CD1c-positive myeloid dendritic cell (primary cell): ENCODE measurements at regions not wholly inside any gene's neighbourhood (a gene's known extent, or its start where the extent isn't known, plus 50 kb on each side); places are given as distances from the start of the nearest gene placed in this dataset.

Experiments used
- DNase-seq: peaks from one replicate; pipeline ENCODE4 v3.0.0-alpha.2; 2016; ENCODE audit errors: extremely low spot score

DNA sequence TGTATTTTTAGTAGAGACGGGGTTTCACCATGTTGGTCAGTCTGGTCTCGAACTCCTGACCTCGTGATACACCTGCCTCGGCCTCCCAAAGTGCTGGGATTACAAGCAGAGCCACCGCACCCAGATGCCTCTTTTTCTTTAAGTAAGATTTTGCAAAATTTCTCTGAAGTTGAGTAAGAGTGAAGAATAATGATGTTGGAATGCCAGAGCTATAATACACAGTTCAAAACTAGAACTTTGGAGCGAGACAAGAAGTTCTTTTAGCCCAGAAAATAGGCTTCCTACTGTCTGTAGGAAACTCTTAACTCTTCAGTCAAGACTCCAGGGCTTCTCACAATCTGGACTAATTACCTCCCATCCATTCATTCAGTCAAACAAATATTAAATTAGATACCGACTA is 51.4 kb downstream of the MARCHF4 start:
- DNase-seq, result no peak

DNA sequence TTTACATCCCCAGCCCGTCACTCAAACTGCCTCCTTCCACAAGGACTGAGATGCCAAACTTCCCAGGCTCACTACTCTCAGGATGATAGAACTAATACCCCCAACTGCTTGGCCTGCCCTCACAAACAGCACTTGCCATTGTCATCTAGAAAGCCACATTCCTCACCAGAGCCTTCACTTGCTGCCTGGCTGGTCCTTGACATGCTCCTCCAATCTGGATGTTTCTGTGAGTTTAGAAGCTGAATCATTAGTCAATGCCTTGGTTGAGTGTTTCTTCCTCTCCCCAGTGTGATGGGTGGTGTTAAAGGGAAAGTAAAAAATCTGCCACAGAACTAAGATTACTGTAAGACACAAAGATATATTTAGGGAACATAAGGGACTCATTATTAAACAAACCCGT is 52.5 kb downstream of the MARCHF4 start:
- no peak for DNase-seq

DNA sequence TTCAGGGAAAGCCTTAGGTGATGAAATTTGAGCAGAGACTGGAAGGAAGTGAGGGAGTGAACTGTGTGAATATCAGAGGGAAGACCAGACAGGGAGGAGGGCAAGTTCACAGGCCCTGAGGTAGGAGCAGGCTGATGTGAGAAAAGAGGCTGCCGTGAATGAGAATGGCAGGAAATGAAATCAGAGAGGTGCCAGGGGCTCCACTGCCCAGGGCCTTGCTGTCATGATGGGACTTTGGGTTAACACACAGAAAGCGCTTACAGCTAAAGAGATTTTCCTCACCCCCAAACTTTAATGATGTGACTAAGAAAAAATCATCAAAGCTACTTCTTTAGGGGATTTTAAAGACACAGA is 53.8 kb downstream of the MARCHF4 start:
- no peak for DNase-seq

DNA sequence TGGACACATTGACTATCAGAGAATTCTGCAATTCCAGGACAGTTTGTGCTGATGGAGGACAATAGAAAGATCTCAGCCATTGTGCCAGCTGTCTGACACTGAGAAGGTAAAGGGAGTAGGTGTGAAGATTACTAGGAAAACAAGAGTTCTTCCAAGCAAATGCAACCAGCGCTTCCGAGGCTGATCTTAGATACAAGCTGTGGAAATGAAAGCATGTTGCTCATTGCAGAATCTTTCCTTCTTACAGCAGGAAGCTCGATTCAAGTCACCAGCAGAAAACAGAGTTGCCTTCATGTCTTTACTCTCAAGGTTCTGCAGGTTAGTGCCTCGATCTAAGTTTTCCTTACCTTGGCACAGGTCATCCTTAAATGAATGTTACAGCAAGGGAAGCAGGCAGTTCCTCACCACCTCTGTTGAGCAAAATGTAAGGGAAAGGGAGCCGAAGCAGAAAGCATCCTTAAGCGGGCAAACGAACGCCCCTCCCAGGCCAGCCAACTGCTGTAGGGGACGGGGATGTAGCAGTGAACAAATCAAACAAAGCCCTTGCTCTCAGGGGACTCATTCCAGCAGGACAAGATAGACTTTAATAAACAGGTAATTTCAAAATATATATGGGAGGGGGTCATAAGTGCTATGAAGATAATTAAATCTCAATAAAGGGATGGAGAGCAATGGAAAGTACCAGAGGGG is 54.3 kb downstream of the MARCHF4 start:
- DNase-seq, result no peak

DNA sequence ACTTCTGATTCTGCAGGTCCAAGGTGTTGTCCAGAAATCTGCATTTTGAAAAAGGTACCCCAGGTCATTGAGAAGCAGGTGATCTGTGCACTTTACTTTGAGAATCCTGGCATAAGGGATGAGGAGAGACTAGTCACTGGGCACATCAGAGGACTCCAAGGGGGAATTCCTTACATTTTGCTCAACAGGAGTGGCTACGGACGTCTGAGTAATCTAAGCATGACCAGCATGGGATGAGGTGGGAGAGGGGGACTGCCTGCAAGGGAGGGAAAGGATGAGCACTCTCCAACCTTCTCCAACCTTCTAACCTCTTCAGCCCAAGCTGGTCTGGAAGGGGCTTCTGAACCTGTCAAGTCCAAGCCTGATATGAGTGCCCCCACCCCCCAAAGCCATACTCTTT is 55.5 kb downstream of the MARCHF4 start:
- DNase-seq, result no peak

DNA sequence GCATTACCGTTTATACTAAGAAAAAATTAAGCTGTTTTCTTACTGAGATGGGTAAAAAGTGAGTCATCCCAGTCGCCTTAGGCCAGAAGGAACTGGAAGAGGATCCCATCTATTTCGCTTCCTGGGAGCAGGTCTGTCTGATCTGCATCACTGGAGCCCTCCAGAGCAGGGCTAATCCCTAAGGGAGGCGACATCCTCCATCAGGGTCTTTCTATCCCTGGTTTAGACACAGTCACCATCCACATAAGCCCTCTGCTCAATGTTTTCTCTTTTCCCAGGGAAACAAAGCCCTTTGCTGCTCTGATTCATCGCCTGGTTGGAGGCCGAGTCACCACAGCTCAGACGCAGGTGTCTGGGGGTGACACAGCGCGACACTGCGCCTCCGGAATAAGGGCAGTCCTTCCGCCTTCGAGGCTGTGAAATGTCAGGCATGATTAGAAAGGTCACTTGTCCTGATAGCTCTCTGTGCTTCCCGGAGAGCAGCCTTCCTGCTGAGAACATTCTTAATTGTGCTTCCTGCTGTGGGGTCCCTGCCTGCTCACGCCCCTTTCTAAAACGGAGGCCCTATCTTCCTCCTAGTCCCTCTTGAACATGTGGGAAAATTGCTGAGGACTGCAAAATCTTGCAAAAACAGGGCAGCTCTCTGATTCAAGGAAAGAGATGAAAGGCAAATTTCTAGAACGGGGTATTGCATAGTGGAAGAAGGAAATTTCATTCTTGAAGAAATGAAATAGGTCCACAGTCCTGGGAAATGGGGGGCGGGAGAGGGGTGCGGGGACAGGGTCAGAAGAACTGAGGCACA is 56.3 kb downstream of the MARCHF4 start:
- DNase-seq, result no peak

DNA sequence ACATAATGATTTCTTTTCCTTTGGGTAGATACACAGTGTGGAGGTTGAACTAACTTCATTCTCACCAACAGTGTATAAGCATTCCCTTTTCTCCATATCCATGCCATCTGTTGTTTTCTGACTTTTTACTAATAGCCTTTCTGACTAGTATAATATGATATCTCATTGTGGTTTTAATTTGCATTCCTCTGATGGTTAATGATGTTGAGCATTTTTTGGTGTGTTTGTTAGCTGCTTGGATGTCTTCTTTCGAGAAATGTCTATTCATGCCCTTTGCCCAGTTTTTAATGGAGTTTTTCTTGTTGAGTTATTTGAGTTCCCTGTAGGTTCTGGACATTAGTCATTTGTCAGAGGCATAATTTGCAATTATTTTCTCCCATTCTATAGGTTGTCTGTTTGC is 59.8 kb downstream of the MARCHF4 start:
- no peak for DNase-seq

DNA sequence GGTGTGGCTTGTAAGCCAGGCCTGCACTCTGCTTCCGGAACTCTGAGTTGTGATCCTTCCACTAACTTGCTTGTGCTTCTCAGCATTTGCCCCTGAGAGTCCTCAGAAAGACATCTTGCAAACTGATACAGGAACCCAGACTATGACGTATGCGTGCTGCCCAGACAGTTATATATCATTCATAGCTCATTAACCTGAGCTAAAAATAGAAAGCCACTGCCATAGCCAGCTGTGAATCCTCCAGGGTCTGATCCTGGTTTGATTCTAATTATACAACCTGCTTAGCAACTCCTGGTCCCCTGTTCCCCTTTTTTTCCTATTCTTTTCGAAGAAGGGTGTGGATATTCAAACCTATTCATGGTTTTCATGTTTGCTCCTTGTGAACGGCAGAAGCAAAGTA is 63.7 kb downstream of the MARCHF4 start:
- DNase-seq, result no peak

DNA sequence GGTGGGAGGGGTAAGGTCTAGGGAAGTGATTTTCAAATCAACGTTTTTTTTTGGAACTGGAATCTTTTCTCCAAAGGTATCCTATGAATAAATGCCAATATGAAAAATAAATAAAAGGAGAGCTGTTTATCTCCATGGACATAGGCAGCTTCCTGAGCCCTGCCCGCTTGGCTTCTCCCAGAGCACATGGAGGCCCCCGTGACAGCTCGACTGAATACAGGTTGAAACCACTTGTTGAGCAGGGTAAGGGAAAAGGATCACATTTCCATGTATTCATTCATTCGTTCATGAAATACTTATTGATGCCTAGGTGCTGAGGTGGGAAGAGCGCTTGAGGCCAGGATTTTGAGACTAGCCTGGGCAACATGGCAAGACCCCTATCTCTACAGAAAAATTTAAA is 64.8 kb downstream of the MARCHF4 start:
- no peak for DNase-seq

DNA sequence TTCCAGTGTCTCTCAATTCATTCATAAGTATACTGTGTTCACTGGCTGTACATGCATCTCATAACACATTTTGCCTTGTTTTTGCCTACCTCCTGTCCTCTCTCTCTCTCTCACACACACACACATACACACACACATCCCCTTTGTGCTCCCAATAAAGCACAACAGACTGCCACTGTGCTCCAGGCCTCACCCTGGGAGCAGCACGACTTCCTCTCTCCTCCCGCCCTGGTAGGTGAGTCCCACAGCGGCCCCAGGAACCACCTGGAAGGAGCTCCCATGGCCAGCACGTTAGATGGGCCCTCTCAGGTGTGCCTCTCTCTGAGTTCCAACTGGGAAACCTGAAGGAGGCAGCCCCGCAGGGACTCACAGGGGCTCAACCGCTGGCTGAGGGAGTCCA is 65.4 kb downstream of the MARCHF4 start:
- DNase-seq, result no peak

DNA sequence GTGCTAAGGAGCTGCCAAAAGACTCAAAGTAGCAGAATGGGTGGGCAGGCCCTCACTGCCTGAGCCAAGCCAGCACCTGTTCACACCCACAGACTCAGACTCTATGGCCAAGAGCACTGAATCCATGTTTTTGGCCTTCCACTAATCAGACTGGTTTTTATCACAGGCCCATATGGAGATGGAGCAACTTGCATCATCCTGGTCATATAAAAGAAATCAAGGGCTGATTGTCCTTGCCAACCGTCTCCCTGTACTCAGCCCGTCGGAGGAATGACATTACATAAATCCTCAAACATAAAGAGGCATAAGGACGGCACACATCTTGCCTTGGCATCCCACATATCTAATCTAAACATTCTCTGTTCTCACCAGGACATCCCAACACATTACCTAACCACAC is 66.7 kb downstream of the MARCHF4 start:
- DNase-seq, result no peak

DNA sequence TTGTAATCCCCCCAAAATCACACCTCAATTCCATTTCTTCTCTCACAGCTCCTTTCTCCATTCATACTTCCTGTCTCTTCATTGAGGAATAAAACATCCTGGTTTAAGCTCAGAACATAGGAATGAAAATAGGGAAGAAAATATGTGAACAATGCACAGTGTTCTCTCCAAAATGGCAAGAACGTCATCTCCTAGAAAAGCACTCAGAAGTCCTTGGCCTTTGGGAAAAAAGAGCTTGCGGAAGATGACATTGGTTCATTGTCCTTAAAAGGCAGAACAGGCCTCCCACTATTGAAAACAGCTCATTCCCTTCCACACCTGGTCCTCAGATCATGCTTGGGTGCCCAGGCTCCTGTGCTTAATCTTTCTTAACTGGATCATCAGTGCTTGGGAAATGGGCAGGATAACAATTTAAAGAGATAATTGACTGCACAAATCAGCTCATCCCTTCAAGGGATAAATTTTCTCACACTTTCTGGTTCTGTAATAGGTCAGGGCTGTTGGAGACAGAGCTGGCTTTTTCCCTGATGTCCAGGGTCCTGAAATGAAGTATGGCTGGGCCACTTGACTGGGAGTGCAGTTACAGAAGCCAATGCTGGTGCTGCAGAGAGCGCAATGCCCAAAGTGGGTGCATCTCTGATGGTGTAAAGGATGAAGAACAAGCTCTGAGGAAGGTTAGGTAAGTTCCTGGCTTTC is 69.2 kb downstream of the MARCHF4 start:
- DNase-seq, result no peak

DNA sequence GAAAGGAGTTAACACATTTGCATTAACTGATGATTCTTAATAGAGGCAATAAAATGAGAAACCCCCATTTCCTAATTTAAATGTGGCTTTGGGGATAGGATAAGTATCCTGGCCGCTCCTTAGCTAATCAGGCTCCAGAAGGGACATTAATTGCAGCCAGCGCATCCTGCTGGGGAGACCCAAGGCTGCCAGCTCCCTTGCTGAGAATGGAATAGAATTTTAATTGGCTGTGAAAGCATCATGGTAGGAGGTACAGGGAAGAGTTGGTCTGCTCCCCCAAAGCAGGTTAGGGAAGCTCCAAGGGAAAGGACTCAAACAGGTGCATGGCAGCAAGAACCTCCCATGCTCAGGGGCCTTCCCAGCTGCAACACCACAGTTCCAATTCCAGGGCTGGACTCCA is 71.4 kb downstream of the MARCHF4 start:
- no peak for DNase-seq

DNA sequence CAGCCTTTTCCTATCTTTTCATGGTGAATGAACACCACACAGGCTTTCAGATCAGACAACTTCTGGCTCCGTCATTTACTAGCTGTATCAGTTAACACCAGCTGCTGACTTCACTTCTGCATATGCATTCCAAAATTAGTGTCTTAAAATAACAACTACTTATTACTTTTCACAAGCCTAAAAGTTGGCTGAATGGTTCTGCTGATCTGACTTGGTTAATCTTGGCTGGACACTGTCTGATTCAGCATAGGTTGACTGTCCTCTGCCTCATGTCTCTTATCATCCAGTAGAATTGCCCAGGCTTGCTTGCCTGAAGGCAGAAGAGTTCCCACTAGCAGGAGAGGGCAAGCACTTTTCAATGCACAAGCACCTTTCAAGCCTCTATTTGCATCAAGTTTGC is 72.7 kb downstream of the MARCHF4 start:
- no peak for DNase-seq

DNA sequence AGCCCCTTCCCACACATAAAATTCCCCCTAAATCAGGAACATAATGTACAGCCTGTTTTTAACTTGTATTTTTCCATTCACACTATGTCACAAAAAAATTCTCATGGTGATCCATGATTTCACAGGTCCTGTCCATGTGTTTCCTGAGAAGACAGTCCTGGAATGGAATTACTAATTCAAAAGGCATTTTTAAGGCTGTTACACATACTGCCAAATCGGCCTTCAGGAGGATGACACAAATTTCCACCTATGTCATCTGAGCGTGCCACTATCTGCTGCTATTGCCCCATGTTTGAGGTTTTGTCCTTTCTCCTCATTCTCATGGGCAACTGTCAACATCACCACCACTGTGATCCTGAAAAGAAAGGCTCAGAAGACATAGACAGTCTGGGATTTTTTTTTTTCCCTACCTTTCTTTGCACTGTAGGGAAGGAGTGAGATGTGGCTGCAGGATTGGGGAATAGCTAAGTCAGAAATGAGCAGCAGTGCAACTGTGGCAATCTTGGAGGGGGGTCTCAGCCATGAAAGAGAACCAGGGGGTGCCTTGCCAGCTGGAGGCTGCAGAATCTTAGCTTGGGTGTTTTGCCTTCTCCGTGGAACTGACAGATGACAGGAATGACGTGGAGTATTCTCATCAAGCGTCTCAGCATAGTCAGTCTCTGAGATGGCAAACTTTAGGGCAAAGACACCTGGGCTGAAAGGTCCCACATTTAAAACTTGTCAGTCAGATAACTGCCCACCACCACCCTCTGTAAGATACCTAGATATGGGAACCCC is 73.4 kb downstream of the MARCHF4 start:
- no peak for DNase-seq

DNA sequence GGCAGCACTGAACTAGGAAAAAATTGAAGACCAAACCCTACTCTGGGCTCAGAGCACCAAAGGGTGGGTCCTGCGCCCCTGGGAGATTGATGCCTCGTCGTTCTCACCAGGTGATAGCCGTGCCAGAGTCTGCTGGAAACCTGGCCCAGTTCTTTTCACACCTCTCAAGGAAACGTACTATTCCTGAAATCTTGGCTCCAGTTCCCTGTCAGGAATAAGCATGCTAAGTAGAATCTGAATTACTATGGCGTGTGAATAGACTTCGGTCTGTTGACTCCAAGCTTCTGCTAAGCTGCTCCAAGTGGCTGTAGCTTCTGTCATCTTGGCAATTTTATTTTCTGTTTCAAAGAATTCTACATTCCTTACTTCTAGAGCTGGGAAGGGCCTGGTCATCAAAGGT is 75.4 kb downstream of the MARCHF4 start:
- DNase-seq, result no peak

DNA sequence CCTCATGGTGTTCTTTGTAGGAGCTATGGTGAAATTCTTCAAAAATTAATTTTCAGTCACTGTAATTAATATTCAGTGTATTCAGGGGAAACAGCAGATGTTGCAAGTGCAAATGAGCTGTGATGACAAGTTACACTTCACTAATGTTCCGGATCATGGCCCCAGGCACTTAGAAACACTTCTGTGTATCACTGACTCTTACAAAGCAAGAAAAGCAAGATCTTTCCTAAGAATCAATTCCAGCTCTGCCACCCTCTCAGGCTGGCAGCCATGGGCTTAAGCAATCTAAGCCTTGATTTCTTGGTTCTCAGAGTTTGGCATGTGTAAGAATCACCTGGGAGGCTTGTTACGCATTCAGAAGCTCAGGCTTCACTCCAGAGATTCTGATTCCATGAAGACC is 78.0 kb downstream of the MARCHF4 start:
- no peak for DNase-seq

DNA sequence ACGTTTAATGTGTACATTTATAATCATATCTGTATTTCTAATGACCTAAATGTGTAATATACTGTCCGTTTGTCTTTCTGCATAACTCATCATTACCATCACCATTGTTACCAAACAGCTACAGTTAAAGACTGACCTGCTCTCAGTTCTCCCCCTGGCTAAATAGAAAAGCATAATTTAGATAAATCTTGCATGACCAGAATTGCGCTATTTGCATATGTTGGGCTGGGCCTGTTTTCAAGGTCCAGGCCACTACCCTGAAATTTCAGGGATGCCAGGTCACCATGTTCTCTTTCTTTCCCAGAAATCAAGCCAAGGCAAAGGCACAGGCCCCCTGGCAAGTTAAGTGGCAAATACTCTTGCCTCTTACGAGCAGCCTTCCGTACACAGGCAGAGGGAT is 78.4 kb downstream of the MARCHF4 start:
- no peak for DNase-seq

DNA sequence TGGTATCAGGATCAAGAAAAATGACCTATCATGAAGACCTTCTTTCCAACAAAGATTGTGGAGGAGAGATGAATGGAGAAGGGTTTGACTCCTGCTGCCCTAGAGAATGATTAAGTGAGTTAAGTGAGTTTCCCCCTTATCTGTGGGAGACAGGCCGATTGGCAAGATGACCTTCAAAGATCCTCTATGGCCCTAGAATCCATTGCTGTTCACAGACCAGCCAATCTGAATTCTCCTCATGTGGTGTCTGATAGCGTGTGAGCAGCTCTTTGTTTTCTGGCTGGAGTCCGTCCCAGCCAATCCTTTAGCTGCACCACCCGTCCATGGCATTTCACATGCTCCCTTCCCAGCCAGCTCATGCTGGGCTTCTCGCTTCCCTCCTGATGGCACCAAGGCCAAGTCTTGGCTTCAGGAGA is 79.4 kb downstream of the MARCHF4 start:
- DNase-seq, result no peak

DNA sequence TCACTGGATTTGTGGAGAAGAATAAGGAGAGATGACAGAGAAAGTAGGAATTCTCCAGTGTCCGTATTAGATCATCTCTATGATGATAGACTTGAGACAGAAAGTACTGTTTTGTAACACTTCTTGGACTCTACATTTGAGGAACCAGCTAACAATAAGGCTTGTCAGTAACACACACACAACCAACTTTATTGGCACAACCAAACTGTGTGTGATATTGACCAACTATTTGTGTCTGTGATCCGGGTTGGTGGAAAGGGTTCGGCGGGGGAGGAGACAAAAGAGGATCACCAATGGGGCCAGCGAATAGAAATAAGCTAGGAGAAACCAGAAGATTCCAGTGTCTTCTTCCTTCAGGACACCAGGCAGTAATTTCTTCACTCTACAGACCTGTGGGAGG is 79.8 kb downstream of the MARCHF4 start:
- no peak for DNase-seq

DNA sequence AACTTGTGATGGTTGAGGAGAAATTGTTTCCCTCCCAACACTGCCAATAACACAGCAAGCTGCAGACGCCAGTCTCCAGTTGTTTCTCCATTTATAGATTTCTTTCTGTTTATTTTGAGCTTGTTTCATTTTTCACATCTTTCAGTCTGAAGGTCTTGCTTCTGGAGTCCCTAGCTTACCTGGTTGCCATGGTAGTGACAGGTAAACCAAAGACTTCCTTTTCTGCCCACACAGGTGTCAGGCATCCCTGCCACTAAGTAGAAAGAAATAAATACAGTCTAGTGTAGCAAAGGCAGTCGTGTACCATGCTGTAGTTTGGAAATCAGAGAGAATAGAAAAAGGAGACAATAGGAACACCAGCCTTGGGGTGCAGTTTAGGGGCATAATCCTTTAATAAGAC is 82.8 kb downstream of the MARCHF4 start:
- no peak for DNase-seq

DNA sequence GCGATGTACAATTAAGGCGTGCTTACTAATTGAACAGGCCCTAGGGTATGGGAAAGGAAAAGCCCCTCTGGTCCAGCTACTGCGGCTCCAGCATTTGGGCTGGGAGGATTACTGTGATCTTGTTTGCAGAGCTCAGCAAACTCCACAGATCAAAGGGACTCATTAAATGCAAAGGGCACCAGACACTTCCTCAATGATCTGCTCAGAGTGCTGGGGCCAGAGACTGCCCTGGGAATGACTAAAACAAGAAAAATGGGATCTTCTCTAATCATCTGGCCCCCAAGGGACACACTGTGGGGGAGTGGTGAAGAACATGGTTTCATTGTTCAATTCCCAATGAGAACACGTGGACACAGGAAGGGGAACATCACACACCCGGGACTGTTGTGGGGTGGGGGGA is 85.0 kb downstream of the MARCHF4 start:
- no peak for DNase-seq
